Eye (tissue), 1 donor: ENCODE measurements at regions not wholly inside any gene's neighbourhood (a gene's known extent, or its start where the extent isn't known, plus 50 kb on each side); places are given as distances from the start of the nearest gene placed in this dataset.
"Not testable (repeated sequence)": the region's sequence is repeated elsewhere in the genome, so short reads cannot be mapped to it uniquely, and the experiment has no call there.

Source experiments
- DNase-seq: peaks from one replicate; pipeline ENCODE4 v3.0.0-alpha.2; 2015

DNA sequence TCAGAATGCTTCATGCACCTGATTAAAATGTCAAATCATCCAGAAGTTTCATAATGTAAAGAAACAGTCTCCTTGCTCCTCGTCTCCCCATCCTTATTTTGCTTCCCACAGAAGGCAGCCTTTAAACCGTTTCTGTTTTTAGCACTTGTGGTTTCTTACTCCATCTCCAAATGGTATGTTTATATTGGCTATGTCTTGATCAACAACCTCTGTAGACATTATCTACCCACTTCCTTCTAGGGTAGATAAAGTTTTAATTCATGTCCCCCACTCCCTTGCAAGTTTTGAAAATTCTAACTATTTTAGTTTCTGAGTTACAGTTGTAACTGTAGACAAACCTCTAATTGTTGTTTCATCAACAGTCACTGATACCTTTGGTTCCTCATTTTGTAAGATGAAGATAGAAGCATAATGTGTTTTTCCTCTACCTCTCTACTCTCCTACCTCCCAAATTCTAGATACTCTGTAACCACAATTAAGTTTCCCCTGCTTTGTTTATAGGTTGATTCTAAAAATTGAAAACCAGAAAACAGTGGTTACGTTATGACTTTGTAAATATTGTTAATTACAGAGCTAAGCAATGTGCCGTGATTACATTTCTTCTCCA is 291.7 kb upstream of the GATB start:
- DNase-seq: no peak

- DNase-seq: not testable (repeated sequence)
These were observed 290.5 kb upstream of the GATB start for GRCh38 chr4:152051332-152051731.

DNA sequence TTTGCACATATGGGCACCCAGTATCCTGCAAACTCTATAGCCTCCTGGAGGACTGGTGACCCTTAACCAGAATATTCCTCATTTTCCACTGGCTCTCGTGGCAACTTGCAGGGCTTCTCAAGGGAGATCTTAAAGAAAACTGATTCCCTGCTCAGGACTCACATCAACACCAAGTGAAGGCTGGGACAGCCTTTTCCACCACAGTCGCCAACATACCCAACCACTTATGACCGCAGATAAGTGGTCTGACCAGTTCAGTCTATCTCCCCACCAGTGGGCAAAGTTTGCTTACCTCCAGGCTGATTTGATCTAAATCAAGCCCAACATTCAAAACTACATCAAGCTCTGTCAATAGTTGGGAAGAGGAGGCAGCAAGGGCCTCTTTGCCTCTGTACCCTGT is 289.3 kb upstream of the GATB start:
- no peak for DNase-seq

DNA sequence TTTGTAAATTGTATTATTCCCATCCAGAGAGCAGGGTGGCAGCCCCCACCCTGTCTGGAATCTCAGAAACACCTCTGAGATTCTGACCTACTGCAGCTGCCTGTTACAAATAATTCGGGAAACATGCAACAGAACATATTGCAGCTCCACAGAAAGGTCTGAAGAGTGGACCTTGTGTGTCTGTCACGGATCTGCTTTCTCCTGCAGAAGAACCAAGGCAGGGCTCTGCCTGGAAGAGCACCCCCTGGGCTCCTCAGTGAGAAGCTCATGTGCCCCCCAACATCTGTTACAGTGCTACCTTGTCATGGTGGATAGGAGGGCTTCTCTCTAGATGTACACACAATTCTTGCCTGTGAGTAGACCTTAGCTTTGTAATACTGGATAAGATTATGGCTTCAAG is 286.6 kb upstream of the GATB start:
- DNase-seq: no peak

DNA sequence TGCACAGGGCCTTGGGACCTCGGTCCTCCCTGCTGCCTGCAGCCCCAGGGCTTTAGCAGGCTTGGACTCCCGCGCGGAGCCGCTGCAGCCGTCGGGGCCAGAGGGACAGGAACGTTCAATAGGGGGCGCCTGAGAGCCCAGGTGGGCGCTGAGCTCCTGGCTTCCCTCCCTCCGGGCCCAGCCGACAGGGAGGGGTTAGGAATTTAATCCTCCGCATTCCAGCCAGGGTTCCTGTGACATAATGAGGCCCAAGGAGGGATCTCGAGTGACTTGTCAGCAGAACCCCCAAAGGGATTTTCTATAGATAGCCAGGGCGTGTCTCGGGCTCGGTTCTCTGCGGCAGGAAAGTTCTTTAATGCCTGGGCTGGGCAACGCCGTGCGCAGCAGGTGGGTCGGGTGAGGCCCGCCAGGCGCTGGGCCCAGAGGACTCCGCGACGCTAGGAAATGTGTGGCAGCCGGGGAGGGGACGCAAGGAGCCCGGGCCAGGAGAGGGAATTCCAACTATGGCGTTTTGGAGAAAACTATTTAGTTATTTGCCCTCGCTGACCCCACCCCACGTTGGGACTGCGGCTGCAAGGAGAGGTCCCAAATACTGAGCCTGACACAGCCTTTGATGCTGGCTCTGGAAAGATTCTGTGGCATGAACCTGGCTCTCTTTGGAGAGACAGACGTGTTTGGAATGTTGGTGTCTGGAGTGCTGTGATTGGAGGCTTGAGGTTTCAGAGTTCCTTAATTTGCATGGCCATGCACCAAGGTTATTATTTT is 285.2 kb upstream of the GATB start:
- peak; percentile 86 for DNase-seq

GRCh38 chr4:152045449-152045806 is 284.6 kb upstream of the GATB start:
- no peak for DNase-seq

DNA sequence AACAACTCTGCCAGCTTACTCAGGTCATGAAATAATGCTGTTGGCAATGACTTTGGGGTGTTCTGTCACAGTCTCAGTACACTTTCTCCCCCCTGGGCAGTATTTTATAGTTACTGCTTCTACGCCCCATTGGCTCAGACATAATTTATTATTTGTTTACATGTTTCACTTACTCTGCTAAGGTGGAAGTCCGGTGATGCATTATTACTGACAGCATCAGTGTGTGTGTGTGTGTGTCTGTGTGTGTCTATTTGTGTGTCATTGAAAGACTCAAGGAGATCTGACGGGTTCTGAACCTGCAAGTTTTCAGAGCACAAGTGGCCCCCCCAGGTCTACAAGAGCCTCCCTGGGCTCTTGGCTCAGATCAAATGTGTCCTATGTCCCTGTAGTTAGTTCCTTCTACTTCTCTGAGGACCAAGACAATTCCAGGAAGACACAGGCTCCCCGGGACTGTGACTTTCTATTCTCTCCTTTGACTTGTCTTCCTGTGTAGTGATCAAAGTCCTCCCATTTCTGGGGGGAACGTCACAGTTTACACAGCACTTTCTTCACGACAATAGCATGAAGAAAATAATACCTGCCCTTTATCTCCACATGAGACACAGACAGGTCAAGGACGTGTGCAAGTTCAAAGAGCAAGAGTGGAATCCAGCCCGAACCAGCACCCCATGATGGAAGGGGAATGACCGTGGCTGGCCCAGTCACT is 283.7 kb upstream of the GATB start:
- no peak for DNase-seq

GRCh38 chr4:152041295-152041694 is 280.5 kb upstream of the GATB start:
- DNase-seq: no peak

DNA sequence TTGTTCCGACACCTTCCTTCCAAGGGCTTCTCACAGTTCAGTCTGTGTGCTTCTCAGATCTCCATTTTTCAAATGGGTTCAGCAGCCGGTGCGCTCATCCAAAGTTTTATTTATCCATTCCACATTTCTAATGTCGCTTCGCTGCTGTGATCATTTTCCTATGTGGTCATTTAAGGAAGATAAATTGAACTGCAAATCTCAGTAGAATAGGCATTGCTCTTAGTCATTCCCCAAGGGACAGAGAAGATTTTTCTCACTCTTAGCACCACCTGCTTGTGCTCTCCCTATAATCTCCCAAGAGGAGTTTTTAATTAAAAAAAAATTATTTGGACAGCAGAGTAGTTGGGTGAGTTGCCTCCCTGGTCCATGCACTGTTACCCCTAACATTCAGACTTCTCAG is 278.9 kb upstream of the GATB start:
- DNase-seq: no peak

DNA sequence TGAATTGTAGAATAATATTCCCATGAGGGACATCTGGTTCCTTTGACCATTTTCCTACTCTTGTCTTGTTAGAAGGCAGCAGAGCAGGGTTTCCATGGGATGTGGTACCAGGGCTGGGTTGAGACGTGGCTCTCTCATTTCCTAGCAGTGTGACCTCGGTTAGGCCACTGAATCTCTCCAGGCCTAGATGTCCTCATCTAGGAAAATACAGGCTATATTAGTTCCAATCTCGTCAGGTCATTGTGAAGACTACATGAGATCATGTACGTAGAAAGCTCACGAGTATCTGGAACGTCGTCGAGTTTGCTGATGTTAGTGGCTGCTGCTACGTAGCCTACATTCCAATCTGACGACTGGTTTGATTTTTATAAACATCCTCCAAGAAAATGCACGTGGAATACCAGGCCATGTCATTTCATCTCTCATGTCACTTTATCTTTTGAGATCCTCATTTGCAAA is 278.2 kb upstream of the GATB start:
- no peak for DNase-seq

GRCh38 chr4:152038238-152038637 is 277.4 kb upstream of the GATB start:
- DNase-seq: no peak

- no peak for DNase-seq
These were observed 276.6 kb upstream of the GATB start for GRCh38 chr4:152037435-152037834.

DNA sequence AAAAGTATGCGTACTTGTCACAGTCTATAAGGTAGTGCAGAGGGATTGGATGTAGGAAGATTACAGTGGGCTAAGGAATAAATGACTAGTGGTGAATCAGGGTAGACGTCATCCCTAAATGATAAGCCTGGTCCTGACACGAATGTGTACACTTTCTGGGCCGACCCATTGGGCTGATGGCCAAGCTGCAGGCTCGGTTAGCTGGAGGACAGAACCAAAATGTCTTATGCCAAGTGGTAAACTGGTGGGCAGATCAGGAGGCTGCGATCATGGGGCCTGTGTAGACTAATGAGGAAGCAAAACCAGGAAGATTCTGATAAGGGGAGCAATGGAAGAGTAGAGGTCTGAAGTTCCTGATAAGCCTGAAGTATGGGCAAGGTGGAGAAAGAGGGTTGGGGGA is 272.8 kb upstream of the GATB start:
- DNase-seq: no peak

DNA sequence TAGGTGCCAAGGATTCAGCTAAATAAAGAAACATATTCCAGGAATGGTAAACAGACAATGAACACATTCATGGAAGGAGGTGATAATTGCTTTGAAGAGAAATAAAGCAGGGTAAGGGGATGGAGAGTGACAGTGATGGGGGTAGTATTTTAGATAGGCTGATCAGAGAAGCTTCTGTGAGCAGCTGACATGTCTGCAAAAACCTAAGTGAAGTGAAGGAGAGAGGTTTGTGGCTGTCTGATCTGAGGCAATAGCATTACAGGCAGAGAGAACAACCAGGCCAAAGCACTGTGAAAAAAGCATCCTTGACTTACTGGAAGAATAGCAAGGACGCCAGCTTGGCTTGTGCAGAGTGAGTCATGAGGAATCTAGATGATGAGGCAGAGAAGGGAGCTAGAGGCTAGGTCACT is 271.9 kb upstream of the GATB start:
- no peak for DNase-seq

- DNase-seq: no peak
These were observed 268.8 kb upstream of the GATB start for GRCh38 chr4:152029631-152030030.

DNA sequence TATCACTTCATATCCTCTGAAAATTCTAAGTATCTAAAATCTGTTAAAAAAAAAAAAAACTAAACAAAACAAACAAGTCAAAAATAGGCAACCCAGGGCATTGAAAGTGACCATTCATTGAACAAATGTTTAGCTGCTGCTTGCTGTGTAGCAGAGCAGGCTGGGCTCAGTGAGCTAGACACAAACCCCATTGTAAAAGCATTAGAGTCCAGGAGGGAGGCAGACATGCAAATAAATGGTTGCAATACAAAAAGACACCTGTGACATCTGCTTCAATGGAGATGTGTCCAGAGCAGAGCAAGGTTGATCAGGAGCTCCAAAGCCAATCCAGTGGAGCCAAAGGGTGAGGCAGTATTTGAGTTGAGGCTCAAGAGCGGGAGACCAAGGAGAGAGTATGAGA is 267.3 kb upstream of the GATB start:
- no peak for DNase-seq

- DNase-seq: no peak
These were observed 264.1 kb upstream of the GATB start for GRCh38 chr4:152024881-152025280.

DNA sequence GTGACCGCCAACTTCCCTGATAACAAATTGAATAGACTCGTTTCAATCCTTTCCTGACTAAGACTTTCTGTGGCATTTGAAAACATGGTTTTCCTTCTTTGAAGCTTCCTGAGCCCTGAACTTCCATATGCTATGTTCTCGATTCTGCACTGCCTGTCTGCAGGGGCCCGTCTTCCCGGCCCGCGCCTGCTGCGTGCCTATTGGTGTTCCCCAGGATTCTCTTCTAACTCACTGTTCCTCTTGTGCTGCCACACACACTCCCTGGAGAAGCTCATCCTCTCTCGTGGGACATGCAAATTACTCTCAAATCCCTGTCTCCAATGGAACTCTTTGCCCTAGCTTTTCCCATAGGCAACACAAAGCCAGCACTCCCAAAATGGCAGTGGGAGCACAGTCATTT is 262.9 kb upstream of the GATB start:
- DNase-seq: no peak

DNA sequence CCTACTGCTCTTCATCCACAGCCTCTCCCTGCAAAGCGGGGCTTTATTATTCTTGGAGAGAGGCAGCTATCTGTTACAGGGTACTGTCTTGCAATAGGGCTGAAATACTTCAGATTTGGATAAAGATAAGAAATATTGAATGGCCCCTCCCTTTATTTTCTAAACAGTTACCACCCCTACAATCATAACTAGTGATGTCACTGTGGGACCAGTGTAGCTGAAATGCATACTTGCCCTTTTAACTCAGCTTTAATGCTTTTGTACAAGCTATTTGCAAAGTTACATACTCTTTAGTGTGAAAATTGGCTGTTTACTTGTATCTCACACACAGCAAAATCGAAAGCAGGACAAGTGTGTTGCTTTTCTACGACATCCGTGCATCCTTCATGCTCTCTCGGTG is 261.7 kb upstream of the GATB start:
- DNase-seq: no peak

DNA sequence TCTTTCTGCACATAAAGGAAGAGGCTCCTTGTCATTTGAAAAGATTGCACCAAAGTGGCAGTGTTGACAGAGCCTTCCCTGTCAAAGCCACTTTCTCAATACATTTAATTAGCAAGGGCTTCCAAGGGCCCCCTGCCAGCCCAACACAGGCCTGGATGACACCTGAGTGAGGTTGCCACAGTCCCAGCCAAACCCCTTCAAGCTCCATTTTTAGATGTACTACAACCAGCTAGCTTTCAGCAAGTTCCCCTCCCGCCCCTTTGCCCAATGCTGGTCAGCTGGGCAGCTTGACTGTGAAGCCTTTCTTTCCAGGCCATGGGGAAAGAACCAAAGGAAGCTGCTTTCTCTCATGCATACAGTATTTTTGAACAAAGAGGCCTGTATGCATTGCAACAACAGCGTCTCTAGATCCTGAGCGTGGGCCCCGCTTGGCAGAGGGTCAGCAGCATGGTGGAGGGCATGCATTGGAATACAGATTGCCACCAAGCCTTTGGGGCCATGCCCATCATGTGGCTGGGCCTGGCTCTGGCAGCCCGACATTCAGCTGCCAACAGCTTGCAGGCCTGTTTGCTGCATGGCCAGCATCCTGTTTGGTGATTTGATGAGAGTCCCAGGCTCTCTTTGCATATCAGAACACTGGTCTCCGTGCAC is 261.1 kb upstream of the GATB start:
- no peak for DNase-seq

DNA sequence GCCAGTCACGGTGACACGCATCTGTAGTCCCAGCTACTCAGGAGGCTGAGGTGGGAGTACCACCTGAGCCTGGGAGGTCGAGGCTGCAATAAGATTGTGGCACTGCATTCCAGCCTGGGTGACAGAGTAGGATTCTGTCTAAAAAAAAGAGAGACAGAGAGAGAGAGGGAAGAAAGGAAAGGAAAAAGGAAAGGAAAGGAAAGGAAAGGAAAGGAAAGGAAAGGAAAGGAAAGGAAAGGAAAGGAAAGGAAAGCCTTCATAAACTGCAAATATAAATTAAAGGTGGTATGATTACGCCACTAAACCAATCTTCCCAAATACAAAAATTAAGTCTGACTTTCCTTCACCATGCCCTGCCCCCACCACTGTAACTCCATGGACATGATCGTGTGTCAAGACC is 259.3 kb upstream of the GATB start:
- DNase-seq: no peak

GRCh38 chr4:152016303-152016620 is 255.5 kb upstream of the GATB start:
- no peak for DNase-seq

GRCh38 chr4:152015597-152016302 is 254.9 kb upstream of the GATB start:
- no peak for DNase-seq
